ENCODE measurements at regions not wholly inside any gene's neighbourhood (a gene's known extent, or its start where the extent isn't known, plus 50 kb on each side); places are given as distances from the start of the nearest gene placed in this dataset.

- Histone ChIP-seq H3K27me3 (replicated peaks; ENCODE audit: control insufficient read depth, insufficient read depth, low read length, poor library complexity, severe bottlenecking) (no peaks in the 10 kb centered on the region), H3K27ac (ENCODE audit: insufficient read depth, low read length, poor library complexity, severe bottlenecking) (no peak overlapping the region), H3K36me3 (ENCODE audit: control insufficient read depth, insufficient read depth, low read length) (no peaks in the 10 kb centered on the region), H3K4me1 (ENCODE audit: control insufficient read depth, insufficient read depth, low read length, poor library complexity, severe bottlenecking) (no peaks in the 10 kb centered on the region), H3K4me3 (ENCODE audit: insufficient read depth, low read depth, low read length, poor library complexity, severe bottlenecking) (no peak overlapping the region), H3K9me3 (ENCODE audit: control insufficient read depth, low read length) (no peaks in the 10 kb centered on the region)
- no peak for DNase-seq
Observed at GRCh38 chr20:60300374-60300773, 342.2 kb downstream of the CDH26 start.

GRCh38 chr20:60302875-60303274 lies 344.7 kb downstream of the CDH26 start:
- Histone ChIP-seq H3K27ac (ENCODE audit: insufficient read depth, low read length, poor library complexity, severe bottlenecking) (no peak overlapping the region), H3K4me3 (ENCODE audit: insufficient read depth, low read depth, low read length, poor library complexity, severe bottlenecking) (no peak overlapping the region), H3K4me1 (ENCODE audit: control insufficient read depth, insufficient read depth, low read length, poor library complexity, severe bottlenecking) (no peaks in the 10 kb centered on the region), H3K36me3 (ENCODE audit: control insufficient read depth, insufficient read depth, low read length) (no peaks in the 10 kb centered on the region), H3K27me3 (replicated peaks; ENCODE audit: control insufficient read depth, insufficient read depth, low read length, poor library complexity, severe bottlenecking) (no peaks in the 10 kb centered on the region), H3K9me3 (ENCODE audit: control insufficient read depth, low read length) (no peaks in the 10 kb centered on the region)
- DNase-seq = no peak

GRCh38 chr20:60304026-60304590 lies 345.9 kb downstream of the CDH26 start:
- no peak overlapping the region for H3K27ac ChIP-seq (ENCODE audit: insufficient read depth, low read length, poor library complexity, severe bottlenecking)

GRCh38 chr20:60304931-60305330 lies 346.7 kb downstream of the CDH26 start:
- Histone ChIP-seq H3K4me3 (ENCODE audit: insufficient read depth, low read depth, low read length, poor library complexity, severe bottlenecking) (no peak overlapping the region), H3K27me3 (replicated peaks; ENCODE audit: control insufficient read depth, insufficient read depth, low read length, poor library complexity, severe bottlenecking) (no peaks in the 10 kb centered on the region), H3K9me3 (ENCODE audit: control insufficient read depth, low read length) (no peaks in the 10 kb centered on the region), H3K36me3 (ENCODE audit: control insufficient read depth, insufficient read depth, low read length) (no peaks in the 10 kb centered on the region), H3K27ac (ENCODE audit: insufficient read depth, low read length, poor library complexity, severe bottlenecking) (no peak overlapping the region), H3K4me1 (ENCODE audit: control insufficient read depth, insufficient read depth, low read length, poor library complexity, severe bottlenecking) (no peaks in the 10 kb centered on the region)
- DNase-seq = no peak

More at GRCh38 chr20:60304026-60304590, 345.9 kb downstream of the CDH26 start:
- Histone ChIP-seq H3K27me3 (replicated peaks; ENCODE audit: control insufficient read depth, insufficient read depth, low read length, poor library complexity, severe bottlenecking) (no peaks in the 10 kb centered on the region), H3K4me3 (ENCODE audit: insufficient read depth, low read depth, low read length, poor library complexity, severe bottlenecking) (no peak overlapping the region), H3K36me3 (ENCODE audit: control insufficient read depth, insufficient read depth, low read length) (no peaks in the 10 kb centered on the region), H3K4me1 (ENCODE audit: control insufficient read depth, insufficient read depth, low read length, poor library complexity, severe bottlenecking) (no peaks in the 10 kb centered on the region), H3K9me3 (ENCODE audit: control insufficient read depth, low read length) (no peaks in the 10 kb centered on the region)
- DNase-seq = no peak

GRCh38 chr20:60306105-60306504 lies 347.9 kb downstream of the CDH26 start:
- Histone ChIP-seq H3K4me3 (ENCODE audit: insufficient read depth, low read depth, low read length, poor library complexity, severe bottlenecking) (no peak overlapping the region), H3K4me1 (ENCODE audit: control insufficient read depth, insufficient read depth, low read length, poor library complexity, severe bottlenecking) (no peaks in the 10 kb centered on the region), H3K36me3 (ENCODE audit: control insufficient read depth, insufficient read depth, low read length) (no peaks in the 10 kb centered on the region), H3K9me3 (ENCODE audit: control insufficient read depth, low read length) (no peaks in the 10 kb centered on the region), H3K27ac (ENCODE audit: insufficient read depth, low read length, poor library complexity, severe bottlenecking) (no peak overlapping the region), H3K27me3 (replicated peaks; ENCODE audit: control insufficient read depth, insufficient read depth, low read length, poor library complexity, severe bottlenecking) (no peaks in the 10 kb centered on the region)
- no peak for DNase-seq

- no peaks in the 10 kb centered on the region for H3K27me3 ChIP-seq (replicated peaks; ENCODE audit: control insufficient read depth, insufficient read depth, low read length, poor library complexity, severe bottlenecking)
- H3K4me1 ChIP-seq (ENCODE audit: control insufficient read depth, insufficient read depth, low read length, poor library complexity, severe bottlenecking) = no peaks in the 10 kb centered on the region
- DNase-seq = no peak
- H3K4me3 ChIP-seq (ENCODE audit: insufficient read depth, low read depth, low read length, poor library complexity, severe bottlenecking) = no peak overlapping the region
- no peaks in the 10 kb centered on the region for H3K9me3 ChIP-seq (ENCODE audit: control insufficient read depth, low read length)
- no peak overlapping the region for H3K27ac ChIP-seq (ENCODE audit: insufficient read depth, low read length, poor library complexity, severe bottlenecking)
- no peaks in the 10 kb centered on the region for H3K36me3 ChIP-seq (ENCODE audit: control insufficient read depth, insufficient read depth, low read length)
Observed at GRCh38 chr20:60306551-60306950, 348.3 kb downstream of the CDH26 start.

GRCh38 chr20:60310560-60311349 lies 352.5 kb downstream of the CDH26 start:
- H3K9me3 ChIP-seq (ENCODE audit: control insufficient read depth, low read length) = no peaks in the 10 kb centered on the region
- no peak for DNase-seq
- H3K27me3 ChIP-seq (replicated peaks; ENCODE audit: control insufficient read depth, insufficient read depth, low read length, poor library complexity, severe bottlenecking) = no peaks in the 10 kb centered on the region
- H3K36me3 ChIP-seq (ENCODE audit: control insufficient read depth, insufficient read depth, low read length) = no peaks in the 10 kb centered on the region
- H3K4me1 ChIP-seq (ENCODE audit: control insufficient read depth, insufficient read depth, low read length, poor library complexity, severe bottlenecking) = no peaks in the 10 kb centered on the region
- no peak overlapping the region for H3K4me3 ChIP-seq (ENCODE audit: insufficient read depth, low read depth, low read length, poor library complexity, severe bottlenecking)
- no peak overlapping the region for H3K27ac ChIP-seq (ENCODE audit: insufficient read depth, low read length, poor library complexity, severe bottlenecking)

- Histone ChIP-seq H3K27me3 (replicated peaks; ENCODE audit: control insufficient read depth, insufficient read depth, low read length, poor library complexity, severe bottlenecking) (no peaks in the 10 kb centered on the region), H3K4me1 (ENCODE audit: control insufficient read depth, insufficient read depth, low read length, poor library complexity, severe bottlenecking) (no peaks in the 10 kb centered on the region), H3K4me3 (ENCODE audit: insufficient read depth, low read depth, low read length, poor library complexity, severe bottlenecking) (no peak overlapping the region), H3K36me3 (ENCODE audit: control insufficient read depth, insufficient read depth, low read length) (no peaks in the 10 kb centered on the region), H3K9me3 (ENCODE audit: control insufficient read depth, low read length) (no peaks in the 10 kb centered on the region), H3K27ac (ENCODE audit: insufficient read depth, low read length, poor library complexity, severe bottlenecking) (no peak overlapping the region)
- no peak for DNase-seq
Observed at GRCh38 chr20:60313191-60313590, 355.0 kb downstream of the CDH26 start.

GRCh38 chr20:60313614-60314013 lies 355.4 kb downstream of the CDH26 start:
- no peak overlapping the region for H3K27ac ChIP-seq (ENCODE audit: insufficient read depth, low read length, poor library complexity, severe bottlenecking)
- H3K4me3 ChIP-seq (ENCODE audit: insufficient read depth, low read depth, low read length, poor library complexity, severe bottlenecking) = no peak overlapping the region
- no peaks in the 10 kb centered on the region for H3K36me3 ChIP-seq (ENCODE audit: control insufficient read depth, insufficient read depth, low read length)
- no peak for DNase-seq
- H3K4me1 ChIP-seq (ENCODE audit: control insufficient read depth, insufficient read depth, low read length, poor library complexity, severe bottlenecking) = no peaks in the 10 kb centered on the region
- no peaks in the 10 kb centered on the region for H3K9me3 ChIP-seq (ENCODE audit: control insufficient read depth, low read length)
- no peaks in the 10 kb centered on the region for H3K27me3 ChIP-seq (replicated peaks; ENCODE audit: control insufficient read depth, insufficient read depth, low read length, poor library complexity, severe bottlenecking)

GRCh38 chr20:60314727-60315126 lies 356.5 kb downstream of the CDH26 start:
- Histone ChIP-seq H3K9me3 (ENCODE audit: control insufficient read depth, low read length) (no peaks in the 10 kb centered on the region), H3K4me3 (ENCODE audit: insufficient read depth, low read depth, low read length, poor library complexity, severe bottlenecking) (no peak overlapping the region), H3K4me1 (ENCODE audit: control insufficient read depth, insufficient read depth, low read length, poor library complexity, severe bottlenecking) (no peaks in the 10 kb centered on the region), H3K27ac (ENCODE audit: insufficient read depth, low read length, poor library complexity, severe bottlenecking) (no peak overlapping the region), H3K27me3 (replicated peaks; ENCODE audit: control insufficient read depth, insufficient read depth, low read length, poor library complexity, severe bottlenecking) (no peaks in the 10 kb centered on the region), H3K36me3 (ENCODE audit: control insufficient read depth, insufficient read depth, low read length) (no peaks in the 10 kb centered on the region)
- no peak for DNase-seq

Measured in effector memory CD4-positive, alpha-beta T cell (primary cell).